ENCODE measurements at regions not wholly inside any gene's neighbourhood (a gene's known extent, or its start where the extent isn't known, plus 50 kb on each side); places are given as distances from the start of the nearest gene placed in this dataset.
A peak's percentile ranks its signal among the peaks of the same experiment; 100 is the strongest.

- TF ChIP-seq EZH2 (IDR thresholded peaks at IDR 0.05) (no peak), FOXP2 (optimal IDR thresholded peaks at IDR 0.05; ENCODE audit: control extremely low read depth, extremely low read length, insufficient read depth) (no peak), POLR2AphosphoS5 (IDR thresholded peaks at IDR 0.05; ENCODE audit: borderline replicate concordance, low read depth, low read length) (no peak)
- Histone ChIP-seq H3K9ac (ENCODE audit: insufficient read length) (no peak overlapping the region), H3K9me3 (ENCODE audit: low read depth, low read length) (no peaks in the 10 kb centered on the region), H3K4me3 (no peak overlapping the region), H3K36me3 (ENCODE audit: insufficient read depth, low read length) (no peaks in the 10 kb centered on the region), H3K27ac (no peak overlapping the region)
- DNase-seq (ENCODE audit: low read depth, low spot score): no peak
Measured at GRCh38 chr5:133877351-133878235, 90.8 kb downstream of the C5orf15 start.

GRCh38 chr5:133876266-133876665 is 92.2 kb downstream of the C5orf15 start:
- no peak for DNase-seq (ENCODE audit: low read depth, low spot score)
- Histone ChIP-seq H3K27ac (no peak overlapping the region), H3K4me3 (no peak overlapping the region), H3K36me3 (ENCODE audit: insufficient read depth, low read length) (no peaks in the 10 kb centered on the region), H3K9ac (ENCODE audit: insufficient read length) (no peak overlapping the region), H3K9me3 (ENCODE audit: low read depth, low read length) (no peaks in the 10 kb centered on the region)
- TF ChIP-seq EZH2 (IDR thresholded peaks at IDR 0.05): no peak
- TF ChIP-seq FOXP2 (optimal IDR thresholded peaks at IDR 0.05; ENCODE audit: control extremely low read depth, extremely low read length, insufficient read depth): no peak
- TF ChIP-seq POLR2AphosphoS5 (IDR thresholded peaks at IDR 0.05; ENCODE audit: borderline replicate concordance, low read depth, low read length): no peak

GRCh38 chr5:133875179-133875578 is 93.2 kb downstream of the C5orf15 start:
- H3K36me3 ChIP-seq (ENCODE audit: insufficient read depth, low read length): no peaks in the 10 kb centered on the region
- no peak overlapping the region for H3K4me3 ChIP-seq
- H3K9ac ChIP-seq (ENCODE audit: insufficient read length): no peak overlapping the region
- no peaks in the 10 kb centered on the region for H3K9me3 ChIP-seq (ENCODE audit: low read depth, low read length)
- TF ChIP-seq EZH2 (IDR thresholded peaks at IDR 0.05) (no peak), POLR2AphosphoS5 (IDR thresholded peaks at IDR 0.05; ENCODE audit: borderline replicate concordance, low read depth, low read length) (no peak), FOXP2 (optimal IDR thresholded peaks at IDR 0.05; ENCODE audit: control extremely low read depth, extremely low read length, insufficient read depth) (no peak)
- no peak overlapping the region for H3K27ac ChIP-seq
- no peak for DNase-seq (ENCODE audit: low read depth, low spot score)

- Histone ChIP-seq H3K9ac (ENCODE audit: insufficient read length) (no peak overlapping the region), H3K9me3 (ENCODE audit: low read depth, low read length) (no peaks in the 10 kb centered on the region), H3K4me3 (no peak overlapping the region), H3K27ac (no peak overlapping the region), H3K36me3 (ENCODE audit: insufficient read depth, low read length) (no peaks in the 10 kb centered on the region)
- TF ChIP-seq POLR2AphosphoS5 (IDR thresholded peaks at IDR 0.05; ENCODE audit: borderline replicate concordance, low read depth, low read length) (no peak), FOXP2 (optimal IDR thresholded peaks at IDR 0.05; ENCODE audit: control extremely low read depth, extremely low read length, insufficient read depth) (no peak), EZH2 (IDR thresholded peaks at IDR 0.05) (no peak)
- no peak for DNase-seq (ENCODE audit: low read depth, low spot score)
Measured at GRCh38 chr5:133873449-133873848, 95.0 kb downstream of the C5orf15 start.

- no peaks in the 10 kb centered on the region for H3K36me3 ChIP-seq (ENCODE audit: insufficient read depth, low read length)
- no peaks in the 10 kb centered on the region for H3K9me3 ChIP-seq (ENCODE audit: low read depth, low read length)
- no peak for TF ChIP-seq EZH2 (IDR thresholded peaks at IDR 0.05)
- no peak for TF ChIP-seq FOXP2 (optimal IDR thresholded peaks at IDR 0.05; ENCODE audit: control extremely low read depth, extremely low read length, insufficient read depth)
- TF ChIP-seq POLR2AphosphoS5 (IDR thresholded peaks at IDR 0.05; ENCODE audit: borderline replicate concordance, low read depth, low read length): no peak
- DNase-seq (ENCODE audit: low read depth, low spot score): no peak
- no peak overlapping the region for H3K9ac ChIP-seq (ENCODE audit: insufficient read length)
- H3K4me3 ChIP-seq: no peak overlapping the region
- H3K27ac ChIP-seq: no peak overlapping the region
Measured at GRCh38 chr5:133870661-133871060, 97.8 kb downstream of the C5orf15 start.

- Histone ChIP-seq H3K4me3 (no peak overlapping the region), H3K36me3 (ENCODE audit: insufficient read depth, low read length) (no peaks in the 10 kb centered on the region), H3K9ac (ENCODE audit: insufficient read length) (peak overlapping the region; percentile 57), H3K9me3 (ENCODE audit: low read depth, low read length) (no peaks in the 10 kb centered on the region), H3K27ac (no peak overlapping the region)
- DNase-seq (ENCODE audit: low read depth, low spot score): no peak
- no peak for TF ChIP-seq EZH2 (IDR thresholded peaks at IDR 0.05)
- TF ChIP-seq FOXP2 (optimal IDR thresholded peaks at IDR 0.05; ENCODE audit: control extremely low read depth, extremely low read length, insufficient read depth): no peak
- no peak for TF ChIP-seq POLR2AphosphoS5 (IDR thresholded peaks at IDR 0.05; ENCODE audit: borderline replicate concordance, low read depth, low read length)
Measured at GRCh38 chr5:133869519-133870335, 98.7 kb downstream of the C5orf15 start.

GRCh38 chr5:133868946-133869518 is 99.4 kb downstream of the C5orf15 start:
- DNase-seq (ENCODE audit: low read depth, low spot score): no peak
- peak overlapping the region; percentile 57 for H3K9ac ChIP-seq (ENCODE audit: insufficient read length)
- TF ChIP-seq FOXP2 (optimal IDR thresholded peaks at IDR 0.05; ENCODE audit: control extremely low read depth, extremely low read length, insufficient read depth) (no peak), POLR2AphosphoS5 (IDR thresholded peaks at IDR 0.05; ENCODE audit: borderline replicate concordance, low read depth, low read length) (no peak), EZH2 (IDR thresholded peaks at IDR 0.05) (no peak)
- H3K27ac ChIP-seq: no peak overlapping the region
- peak overlapping the region; percentile 19; the same call in 1 of the 2 replicates for H3K4me3 ChIP-seq
- no peaks in the 10 kb centered on the region for H3K36me3 ChIP-seq (ENCODE audit: insufficient read depth, low read length)
- no peaks in the 10 kb centered on the region for H3K9me3 ChIP-seq (ENCODE audit: low read depth, low read length)
